AG04449 (cell line): ENCODE measurements at regions not wholly inside any gene's neighbourhood (a gene's known extent, or its start where the extent isn't known, plus 50 kb on each side); places are given as distances from the start of the nearest gene placed in this dataset.

Experiments
- CTCF ChIA-PET: fragments of 350-600 bp; formaldehyde crosslinking; extraction: SDS; loops from one replicate; lab custom pipeline; 2021; ENCODE audit warnings: antibody characterized with exemption; lab: Yijun Ruan, JAX
- POLR2A ChIA-PET: fragments of 400-600, 350-600 bp; formaldehyde crosslinking; extraction: SDS; loops from one replicate; lab custom pipeline; 2020; ENCODE audit warnings: antibody characterized with exemption, inconsistent platforms; lab: Yijun Ruan, JAX
- DNase-seq: peaks from one replicate; pipeline ENCODE4 v3.0.0-alpha.2; 2010; ENCODE audit warnings: low read depth, low spot score
- H3K4me3 ChIP-seq: 2 replicates; pipeline ENCODE4 v1.5.1; 2011; ENCODE audit warnings: low read depth, mild to moderate bottlenecking, control low read depth, low read length
- TF ChIP-seq, protein P1 (sequence below): IDR thresholded peaks from one replicate; pipeline ENCODE4 v1.5.1; 2011; ENCODE audit warnings: mild to moderate bottlenecking, moderate library complexity, low read length, control low read depth, inconsistent platforms; ENCODE audit not compliant: insufficient read depth; ENCODE audit errors: missing control alignments

- TF ChIP-seq, protein P1, sequence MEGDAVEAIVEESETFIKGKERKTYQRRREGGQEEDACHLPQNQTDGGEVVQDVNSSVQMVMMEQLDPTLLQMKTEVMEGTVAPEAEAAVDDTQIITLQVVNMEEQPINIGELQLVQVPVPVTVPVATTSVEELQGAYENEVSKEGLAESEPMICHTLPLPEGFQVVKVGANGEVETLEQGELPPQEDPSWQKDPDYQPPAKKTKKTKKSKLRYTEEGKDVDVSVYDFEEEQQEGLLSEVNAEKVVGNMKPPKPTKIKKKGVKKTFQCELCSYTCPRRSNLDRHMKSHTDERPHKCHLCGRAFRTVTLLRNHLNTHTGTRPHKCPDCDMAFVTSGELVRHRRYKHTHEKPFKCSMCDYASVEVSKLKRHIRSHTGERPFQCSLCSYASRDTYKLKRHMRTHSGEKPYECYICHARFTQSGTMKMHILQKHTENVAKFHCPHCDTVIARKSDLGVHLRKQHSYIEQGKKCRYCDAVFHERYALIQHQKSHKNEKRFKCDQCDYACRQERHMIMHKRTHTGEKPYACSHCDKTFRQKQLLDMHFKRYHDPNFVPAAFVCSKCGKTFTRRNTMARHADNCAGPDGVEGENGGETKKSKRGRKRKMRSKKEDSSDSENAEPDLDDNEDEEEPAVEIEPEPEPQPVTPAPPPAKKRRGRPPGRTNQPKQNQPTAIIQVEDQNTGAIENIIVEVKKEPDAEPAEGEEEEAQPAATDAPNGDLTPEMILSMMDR: no peak
- DNase-seq: no peak
- ChIA-PET CTCF (interaction anchor here (1.7 kb wide), 1 partner anchor 20 kb away, joined by 4 read pairs; no protein-coding TSS in a partner anchor), POLR2A (interaction anchor here (1.0 kb wide), 1 partner anchor 118 kb away, joined by 4 read pairs; no protein-coding TSS in a partner anchor)
- no peak overlapping the region for H3K4me3 ChIP-seq
These were observed 436.7 kb downstream of the BCKDHB start for GRCh38 chr6:80543151-80543550.

DNA sequence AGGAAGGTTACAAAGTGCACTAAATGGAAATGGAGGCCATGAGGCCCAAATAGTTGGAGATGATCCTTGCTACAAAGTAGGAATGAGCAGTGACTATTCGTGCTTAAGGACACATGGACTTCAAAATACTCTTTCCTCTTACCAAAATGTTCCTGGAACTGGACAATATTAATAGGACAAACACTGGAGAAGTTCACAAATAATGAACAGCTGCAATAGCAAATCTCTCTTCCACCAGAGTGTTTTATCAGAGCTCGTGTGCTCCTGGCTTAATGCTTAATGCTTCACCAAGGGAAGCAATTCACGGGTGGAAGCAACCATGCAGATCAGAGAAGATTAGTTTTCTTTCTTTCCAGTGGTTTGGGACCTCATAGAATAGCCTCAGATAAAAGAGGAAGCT, 435.4 kb downstream of the BCKDHB start:
- ChIA-PET CTCF (interaction anchor here (1.7 kb wide), 1 partner anchor 19 kb away, joined by 4 read pairs; no protein-coding TSS in a partner anchor), POLR2A (no interaction called here)
- TF ChIP-seq, protein P1: no peak
- no peak overlapping the region for H3K4me3 ChIP-seq
- no peak for DNase-seq

DNA sequence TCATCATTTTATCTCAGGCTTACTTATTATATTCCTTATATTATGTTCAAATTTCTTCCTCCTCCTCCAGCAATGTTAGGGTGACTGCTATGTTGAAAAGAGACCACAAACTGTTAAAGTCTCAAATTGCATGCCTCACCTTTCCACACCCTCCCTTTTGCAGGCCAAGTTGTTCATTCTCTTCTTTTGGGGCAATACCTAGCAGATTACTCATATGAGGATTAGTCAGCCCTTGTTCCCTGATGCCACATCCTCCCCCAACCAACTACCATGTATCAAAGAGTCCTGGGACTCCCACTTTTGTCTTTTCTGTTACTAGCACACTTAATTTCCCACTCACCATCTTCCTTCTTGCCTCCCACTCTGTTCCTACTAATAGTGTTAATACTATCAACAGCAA, 434.7 kb downstream of the BCKDHB start:
- no peak overlapping the region for H3K4me3 ChIP-seq
- CTCF ChIA-PET: no interaction called here
- TF ChIP-seq, protein P1: no peak
- POLR2A ChIA-PET: no interaction called here
- DNase-seq: no peak

DNA sequence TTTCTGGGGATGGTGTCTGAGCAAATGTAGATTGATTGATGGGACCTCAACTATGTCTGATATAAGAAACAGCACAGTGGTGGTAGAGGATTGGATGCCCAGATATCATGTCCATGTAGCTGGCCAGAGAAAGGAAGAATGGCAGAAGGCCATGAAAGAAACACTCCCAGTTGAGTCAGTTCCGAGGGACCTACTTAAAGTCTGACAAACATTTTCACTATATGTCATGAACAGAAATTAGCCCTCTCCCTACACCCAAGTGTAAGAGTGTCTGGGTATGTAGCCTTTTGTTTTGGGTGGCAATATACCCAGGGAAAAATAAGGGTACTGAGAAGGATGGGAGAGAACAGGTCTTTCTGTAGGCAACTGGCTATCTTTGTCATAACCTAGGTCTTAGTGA, 434.2 kb downstream of the BCKDHB start:
- DNase-seq: no peak
- no peak overlapping the region for H3K4me3 ChIP-seq
- ChIA-PET POLR2A (no interaction called here), CTCF (no interaction called here)
- TF ChIP-seq, protein P1: no peak

DNA sequence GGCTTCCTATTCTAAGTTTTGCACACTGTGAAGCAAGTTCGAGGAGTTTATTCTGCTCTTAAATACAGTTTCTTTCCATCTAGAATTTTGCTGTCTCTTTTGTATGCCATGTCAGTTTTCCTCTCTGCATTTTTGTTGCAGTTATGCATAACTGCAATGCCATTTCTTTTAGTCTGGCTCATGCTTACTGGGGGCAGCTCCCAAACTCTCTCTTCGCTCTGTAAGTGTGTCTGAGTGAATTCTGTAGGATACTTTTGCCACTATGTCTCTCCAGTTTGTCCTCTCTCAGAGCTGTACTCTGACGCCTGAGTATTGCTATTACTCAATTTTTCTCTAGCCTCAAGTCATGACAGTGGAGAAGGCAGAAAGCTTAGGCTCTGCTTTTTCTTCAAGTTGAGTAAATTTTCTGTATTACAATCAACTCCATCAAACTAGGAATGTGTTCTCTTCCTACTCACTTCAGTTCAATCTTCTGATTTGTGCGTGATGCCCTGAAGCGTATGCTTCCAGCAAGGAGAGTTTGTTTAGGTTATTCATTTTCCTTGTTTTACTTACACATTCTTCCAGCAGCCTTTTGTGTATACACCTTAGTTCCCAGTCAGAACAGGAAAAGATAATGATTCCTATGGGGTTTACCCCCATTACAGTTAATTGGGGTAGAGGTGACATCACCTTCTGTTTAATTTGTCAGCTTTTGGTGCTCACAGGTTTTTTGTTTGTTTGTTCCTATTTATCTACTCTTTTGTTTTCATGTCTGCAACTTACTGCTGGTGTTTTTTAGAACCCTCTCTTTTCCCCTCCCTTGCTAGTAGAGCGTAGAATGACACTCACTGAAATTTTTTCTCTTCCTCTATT, 430.9 kb downstream of the BCKDHB start:
- TF ChIP-seq, protein P1: no peak
- POLR2A ChIA-PET: no interaction called here
- no peak for DNase-seq
- CTCF ChIA-PET: interaction anchor here (0.9 to 1.2 kb wide), 3 partner anchors 9 to 17 kb away, joined by 3 to 4 read pairs (median 3); no protein-coding TSS in a partner anchor
- H3K4me3 ChIP-seq: no peak overlapping the region

DNA sequence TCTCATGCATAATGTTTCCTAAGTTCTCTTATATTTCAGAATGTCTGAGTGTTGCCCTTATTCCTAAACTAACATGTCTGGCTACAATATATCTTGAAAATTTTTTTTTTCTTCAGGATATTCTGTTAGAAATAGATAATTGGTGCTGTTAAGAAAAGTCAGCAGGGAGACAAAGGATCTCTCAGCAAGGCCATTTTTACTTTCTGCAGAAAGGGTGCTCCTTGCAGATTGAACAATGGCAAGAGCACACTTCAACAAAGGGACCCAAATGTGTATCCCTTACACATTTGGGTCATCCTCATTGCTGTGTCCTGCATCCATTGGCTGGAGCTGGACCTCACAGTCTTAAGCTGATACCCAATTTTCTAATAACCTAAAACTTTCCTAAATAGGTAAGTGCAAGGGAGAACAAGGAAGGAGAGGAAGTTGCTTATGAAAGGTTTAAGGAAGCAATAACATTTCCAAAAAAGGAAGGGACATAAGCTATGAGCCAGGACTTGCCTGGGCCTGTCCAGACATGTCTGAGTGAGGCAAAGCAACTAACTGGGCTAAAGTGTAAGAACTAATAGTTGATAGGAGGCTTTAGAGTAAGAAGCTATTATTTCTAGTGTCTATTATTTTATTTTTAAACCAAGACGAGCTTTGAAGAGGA, 429.6 kb downstream of the BCKDHB start:
- CTCF ChIA-PET: interaction anchor here (1.2 kb wide), 2 partner anchors 11 to 16 kb away, joined by 3 to 4 read pairs; no protein-coding TSS in a partner anchor
- TF ChIP-seq, protein P1: no peak
- POLR2A ChIA-PET: no interaction called here
- no peak overlapping the region for H3K4me3 ChIP-seq
- no peak for DNase-seq
